Right kidney (tissue), 1 donor: ENCODE measurements at regions not wholly inside any gene's neighbourhood (a gene's known extent, or its start where the extent isn't known, plus 50 kb on each side); places are given as distances from the start of the nearest gene placed in this dataset.
"Not testable (repeated sequence)": the region's sequence is repeated elsewhere in the genome, so short reads cannot be mapped to it uniquely, and the experiment has no call there.

Experiments used
- DNase-seq: peaks from one replicate; pipeline ENCODE4 v3.0.0-alpha.2; 2016

DNA sequence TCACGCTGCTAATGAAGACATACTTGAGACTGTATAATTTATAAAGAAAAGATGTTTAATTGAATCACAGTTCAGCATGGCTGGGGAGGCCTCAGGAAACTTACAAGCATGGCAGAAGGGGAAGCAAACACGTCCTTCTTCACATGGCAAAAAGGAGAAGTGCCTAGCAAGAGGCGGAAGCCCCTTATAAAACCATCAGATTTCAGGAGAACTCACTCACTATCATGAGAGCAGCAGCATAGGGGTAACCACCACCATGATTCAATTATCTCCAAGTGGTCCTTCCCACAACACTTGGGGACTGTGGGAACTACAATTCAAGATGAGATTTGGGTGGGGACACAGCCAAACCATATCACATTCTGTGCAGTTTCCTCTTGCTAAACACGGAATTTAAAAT, 416.9 kb upstream of the ALCAM start:
- DNase-seq: not testable (repeated sequence)

DNA sequence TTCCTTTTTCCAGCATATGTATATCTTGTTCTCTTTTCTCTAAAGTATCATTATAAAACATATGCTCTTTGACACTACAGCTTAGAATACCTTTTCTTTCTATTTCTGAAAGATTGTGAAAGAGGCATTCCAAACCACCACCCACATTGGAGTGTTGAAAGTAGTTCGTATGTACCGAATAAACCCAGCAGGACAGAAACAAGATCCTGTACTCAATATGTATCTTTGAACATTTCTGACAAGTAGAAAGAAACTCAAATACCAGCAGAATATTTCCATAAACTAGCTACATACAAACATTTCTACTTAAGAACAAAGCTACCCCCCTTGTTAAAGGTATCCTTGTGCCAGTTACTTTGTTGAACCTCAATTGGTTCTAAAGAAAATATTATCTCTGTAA, 415.3 kb upstream of the ALCAM start:
- no peak for DNase-seq

DNA sequence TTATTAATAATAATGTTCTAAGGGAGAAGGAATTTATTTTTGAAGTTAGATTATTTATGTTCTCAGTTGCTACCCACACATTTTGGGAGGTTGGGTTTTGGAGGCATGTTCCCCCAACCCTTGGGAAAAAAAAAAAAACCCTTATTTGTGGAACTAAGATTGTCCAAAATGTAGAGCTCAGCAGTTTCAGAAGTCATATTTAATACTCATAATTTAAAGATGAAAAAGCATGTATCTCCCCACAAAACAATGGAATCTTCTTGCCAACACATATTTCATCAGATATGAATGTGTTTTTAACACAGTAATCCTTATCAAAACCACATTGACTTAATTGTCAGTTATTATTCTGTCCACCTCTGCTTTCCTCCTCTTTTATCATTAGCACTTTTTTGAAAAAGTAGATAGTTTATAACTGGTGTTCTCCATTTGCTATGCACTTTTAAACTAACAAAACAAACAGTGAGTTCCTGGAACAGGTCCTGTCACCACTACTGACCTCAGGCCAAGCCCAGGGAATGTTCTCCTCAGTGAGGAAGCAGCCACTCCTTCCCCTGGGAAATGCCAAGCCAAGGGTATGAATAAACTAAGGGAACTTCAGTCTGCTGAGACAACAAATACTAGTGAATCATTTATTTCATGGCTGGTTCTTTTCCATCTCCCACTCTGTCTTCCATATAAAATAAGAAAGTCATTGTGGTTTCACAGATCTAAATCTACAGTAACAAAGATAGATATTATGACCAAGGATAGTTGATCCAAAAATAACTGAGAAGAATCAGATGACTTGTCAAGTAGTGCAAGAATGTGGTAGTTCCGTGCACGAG, 414.4 kb upstream of the ALCAM start:
- no peak for DNase-seq

DNA sequence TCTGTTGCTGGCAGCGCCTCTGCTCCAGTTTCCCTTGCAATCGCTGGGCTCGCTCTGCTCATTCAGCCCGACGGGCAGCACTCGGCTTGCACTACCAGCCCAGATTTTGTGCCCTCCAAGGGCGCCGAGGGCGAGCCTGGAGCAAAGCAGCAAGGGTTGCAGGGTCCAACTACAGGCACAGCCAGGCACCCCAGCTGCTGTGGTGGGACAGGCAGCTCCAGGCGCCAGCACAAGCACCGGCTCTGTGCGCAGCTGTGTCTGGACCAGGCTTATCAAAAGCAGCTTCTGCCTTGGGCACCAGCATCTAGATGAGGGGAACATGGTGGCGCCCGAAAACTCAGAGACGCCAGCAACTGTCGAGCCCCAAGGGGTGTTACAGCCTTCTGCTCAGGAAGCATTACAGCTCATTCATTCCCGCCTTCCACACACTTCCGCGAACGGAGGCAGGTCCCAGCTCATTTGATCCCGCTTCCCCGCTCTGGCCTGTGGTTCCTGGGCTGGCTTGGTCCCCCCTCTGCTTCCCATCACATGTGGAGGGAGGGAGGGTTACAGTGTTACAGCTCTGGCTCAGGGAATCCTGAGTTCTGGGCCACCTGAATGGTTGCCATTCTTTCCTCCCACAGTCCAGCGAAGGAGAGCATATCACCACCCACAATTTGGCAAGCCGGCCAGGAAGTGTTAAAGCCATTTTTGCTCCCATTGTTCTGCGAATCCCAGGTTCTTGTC, 409.9 kb upstream of the ALCAM start:
- DNase-seq: no peak

DNA sequence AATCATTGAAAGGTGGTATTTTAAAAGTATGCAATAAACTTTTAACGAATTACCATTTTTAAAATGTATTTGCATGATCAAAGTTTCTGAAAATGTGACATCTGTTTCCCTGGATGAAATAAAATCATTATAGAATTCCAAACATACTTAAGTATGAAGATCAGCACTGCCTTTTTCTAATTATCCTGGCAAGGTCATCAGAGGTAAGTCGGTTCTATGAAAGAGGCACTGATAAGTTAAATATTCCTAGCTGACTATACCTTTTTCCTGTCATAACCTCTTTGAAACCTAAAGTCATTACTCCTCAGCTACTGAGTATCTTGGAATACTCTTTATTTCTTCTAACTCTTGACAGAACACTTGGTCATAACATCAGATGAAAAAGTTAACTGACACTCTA, 406.1 kb upstream of the ALCAM start:
- no peak for DNase-seq

DNA sequence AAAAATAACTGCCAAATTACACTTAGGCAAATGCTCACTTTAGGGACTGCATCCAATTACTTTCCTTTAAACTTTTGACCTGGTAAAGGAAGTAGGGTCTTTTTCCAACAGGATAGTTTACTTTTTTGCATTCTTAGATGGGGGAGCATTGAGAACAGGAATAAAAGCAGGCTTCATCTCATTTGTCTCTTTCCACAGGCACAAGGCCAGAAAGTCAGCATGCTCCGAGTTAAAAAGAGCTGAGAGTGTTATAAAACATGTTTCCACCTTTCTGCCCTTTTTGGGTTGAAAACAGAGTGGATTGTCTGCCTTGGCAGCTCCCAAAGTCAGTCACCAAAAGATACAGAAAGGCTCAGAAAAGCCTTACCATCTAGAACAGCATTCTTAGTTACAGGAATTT, 404.9 kb upstream of the ALCAM start:
- no peak for DNase-seq

DNA sequence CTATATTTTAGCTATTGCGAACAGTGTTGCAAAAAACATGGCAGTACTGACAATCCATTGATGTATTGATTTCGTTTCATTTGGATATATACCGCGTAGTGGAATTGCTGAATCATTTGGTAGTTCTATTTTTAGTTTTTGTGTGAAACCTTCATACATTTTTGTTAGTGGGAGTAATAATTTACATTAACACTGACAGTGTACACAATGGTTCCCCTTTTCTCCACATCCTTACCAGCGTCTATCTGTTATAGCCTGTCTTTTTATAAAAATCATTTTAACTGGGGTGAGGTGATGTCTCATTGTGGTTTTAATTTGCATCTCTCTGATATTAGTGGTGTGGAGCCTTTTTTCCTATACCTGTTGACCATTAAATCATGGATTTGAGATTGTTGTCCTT, 392.4 kb upstream of the ALCAM start:
- DNase-seq: no peak

DNA sequence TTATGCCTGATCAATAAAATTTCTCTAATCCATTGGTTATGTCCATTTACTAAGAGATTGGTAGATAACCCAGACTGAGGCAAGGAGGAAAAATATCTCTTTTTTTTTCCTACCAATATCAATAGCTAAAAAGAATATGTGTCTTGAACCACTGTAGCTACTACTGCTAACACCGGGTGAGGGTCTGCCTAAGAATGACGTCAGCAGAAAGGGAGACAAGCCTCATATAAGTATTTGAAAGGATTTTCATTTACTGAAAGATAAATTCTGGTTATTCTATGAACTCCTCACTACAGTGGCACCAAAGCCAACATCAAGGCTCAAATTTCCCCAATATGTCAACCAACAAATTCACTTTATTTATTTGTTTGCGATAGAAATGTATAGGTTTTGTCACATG, 389.0 kb upstream of the ALCAM start:
- DNase-seq: no peak

DNA sequence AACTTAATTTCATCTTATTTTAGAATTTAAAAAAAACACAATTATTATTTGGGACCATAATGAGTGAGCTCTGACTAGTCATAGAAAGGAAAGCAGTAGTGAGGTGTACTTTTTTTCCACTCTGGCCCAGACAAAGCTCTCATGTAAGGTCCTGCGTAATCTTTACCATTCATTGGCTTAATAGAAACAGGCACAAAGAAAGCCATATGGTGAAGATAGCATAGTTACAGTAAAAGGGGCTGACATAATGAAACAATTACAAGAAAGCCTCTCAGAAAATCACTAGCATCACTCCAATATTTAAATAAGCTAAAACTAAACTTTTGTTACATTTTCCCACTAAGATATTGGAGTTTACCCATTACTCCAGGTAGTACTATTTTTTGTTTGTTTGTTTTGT, 384.6 kb upstream of the ALCAM start:
- no peak for DNase-seq

DNA sequence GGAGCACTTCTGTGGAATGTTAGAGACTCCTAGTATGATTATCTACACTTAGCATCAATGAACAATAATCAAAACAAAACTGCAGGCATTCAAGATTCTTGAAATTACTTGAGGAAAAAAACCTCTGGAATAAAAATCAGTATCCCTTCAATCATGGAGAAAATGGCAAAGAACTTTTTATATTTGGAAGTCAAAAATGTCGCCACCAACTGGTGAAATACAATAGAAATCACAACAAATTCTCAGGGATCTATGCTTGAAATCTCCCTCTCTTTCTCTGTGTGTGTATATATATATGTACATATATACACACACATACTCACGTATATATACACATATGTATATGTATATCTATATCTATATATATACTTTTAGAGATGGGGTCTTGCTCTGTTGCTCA, 378.9 kb upstream of the ALCAM start:
- no peak for DNase-seq

DNA sequence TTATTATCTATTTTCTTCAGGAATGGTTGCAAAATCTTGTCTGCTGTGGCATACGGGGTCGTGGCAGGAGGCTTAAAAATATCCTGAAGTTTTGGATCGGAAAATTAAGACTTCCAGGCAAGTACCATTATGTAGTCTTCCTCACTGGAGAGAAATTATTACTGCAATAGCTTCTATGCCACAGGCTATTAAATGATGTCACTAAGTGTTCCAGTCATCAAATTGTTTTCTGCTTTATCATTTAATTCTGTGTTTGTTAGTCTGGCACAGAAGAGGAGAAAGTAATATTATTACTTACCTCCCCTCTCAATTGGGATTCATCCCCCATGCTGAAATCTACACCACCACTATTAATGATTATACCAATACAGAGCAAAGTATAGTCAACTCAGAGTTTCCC, 378.2 kb upstream of the ALCAM start:
- no peak for DNase-seq

DNA sequence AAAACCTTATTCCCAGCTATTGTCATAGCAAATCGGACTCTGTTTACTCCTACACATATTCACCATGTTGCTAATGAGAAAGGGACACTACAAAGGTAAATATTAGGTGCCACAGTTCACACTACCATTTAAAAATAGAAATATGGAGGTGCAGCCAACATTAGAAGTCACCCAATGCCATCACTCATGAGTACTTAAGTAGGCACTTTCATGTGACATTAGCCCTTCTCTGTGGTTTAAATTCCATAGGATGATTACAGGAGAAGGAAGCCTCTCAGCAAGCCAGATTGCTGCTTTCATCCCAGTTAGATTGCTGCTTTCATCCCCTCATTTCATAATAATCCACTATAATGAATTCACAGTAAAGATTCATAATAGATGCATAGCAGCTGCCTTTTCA, 376.8 kb upstream of the ALCAM start:
- no peak for DNase-seq

DNA sequence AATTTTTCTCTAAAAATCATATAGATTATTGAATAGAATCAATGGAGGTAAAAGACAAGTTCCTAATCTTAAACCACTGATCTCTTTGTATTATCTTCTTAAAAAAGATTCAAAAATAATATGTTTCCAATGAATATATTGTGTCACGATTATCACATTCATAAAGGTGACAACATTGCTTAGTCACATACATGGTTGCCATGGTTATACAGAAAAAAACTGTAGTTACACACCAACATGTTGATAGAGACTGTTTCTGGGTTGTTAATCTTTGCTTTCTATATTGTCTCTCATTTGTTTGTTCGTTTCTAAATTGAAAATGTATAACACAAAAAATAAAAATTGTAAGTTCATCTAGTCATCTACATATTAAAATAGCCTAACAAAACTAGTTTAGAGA, 376.0 kb upstream of the ALCAM start:
- DNase-seq: no peak

DNA sequence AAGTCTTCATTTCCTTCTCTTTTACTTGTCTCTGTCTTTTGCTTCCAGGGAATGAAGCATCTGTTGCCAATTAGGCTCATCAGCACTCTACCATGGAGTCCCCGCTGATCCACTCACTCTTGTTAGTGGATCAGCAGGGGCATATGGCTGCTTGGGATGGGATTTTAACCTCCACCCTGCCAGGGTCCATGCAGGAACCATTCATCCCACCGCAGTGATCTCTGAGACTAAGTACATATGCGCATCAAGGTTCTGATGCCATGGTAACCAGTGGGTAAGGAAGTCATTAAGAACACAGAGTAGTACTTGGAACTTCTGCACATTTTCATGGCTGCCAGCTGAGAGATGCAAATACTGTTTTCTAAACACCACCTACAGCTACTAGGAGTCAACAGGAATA, 374.0 kb upstream of the ALCAM start:
- DNase-seq: no peak

DNA sequence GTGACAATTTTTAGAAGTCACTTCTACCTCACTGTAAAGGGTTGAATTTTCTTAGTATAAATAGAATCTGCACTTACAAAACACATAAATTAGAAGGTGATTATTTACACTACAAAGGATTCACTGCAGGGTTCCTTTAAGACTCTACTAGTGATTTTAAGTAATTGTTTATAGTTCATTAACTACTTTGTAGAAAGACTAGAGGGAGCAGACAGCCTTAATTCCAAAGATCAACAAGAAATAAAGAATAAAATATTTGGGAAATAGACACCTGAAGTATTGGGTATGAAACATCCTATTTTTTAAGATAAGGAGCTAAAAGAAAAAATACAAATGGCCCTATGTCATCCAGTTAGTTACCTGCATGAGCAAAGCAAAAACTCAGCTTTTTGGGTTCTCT, 360.5 kb upstream of the ALCAM start:
- no peak for DNase-seq

DNA sequence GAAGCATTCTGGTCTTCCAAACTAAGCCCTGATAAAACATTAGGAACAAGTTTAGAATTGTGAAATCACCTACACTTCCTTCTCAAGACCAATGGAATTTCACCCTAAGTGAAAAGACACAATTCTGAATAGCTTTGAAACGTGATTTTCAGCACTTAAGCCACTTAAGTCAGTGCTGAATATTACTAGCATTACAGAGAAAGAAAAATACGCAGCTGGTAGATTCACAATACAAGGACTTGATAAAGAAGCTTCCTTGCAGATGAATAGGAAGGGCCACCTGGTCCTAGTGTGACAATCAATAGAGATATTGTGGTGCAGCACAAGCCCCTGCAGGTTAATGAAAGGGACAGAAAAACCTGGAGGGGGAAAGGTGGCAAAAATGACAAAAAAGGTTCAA, 353.1 kb upstream of the ALCAM start:
- DNase-seq: no peak

DNA sequence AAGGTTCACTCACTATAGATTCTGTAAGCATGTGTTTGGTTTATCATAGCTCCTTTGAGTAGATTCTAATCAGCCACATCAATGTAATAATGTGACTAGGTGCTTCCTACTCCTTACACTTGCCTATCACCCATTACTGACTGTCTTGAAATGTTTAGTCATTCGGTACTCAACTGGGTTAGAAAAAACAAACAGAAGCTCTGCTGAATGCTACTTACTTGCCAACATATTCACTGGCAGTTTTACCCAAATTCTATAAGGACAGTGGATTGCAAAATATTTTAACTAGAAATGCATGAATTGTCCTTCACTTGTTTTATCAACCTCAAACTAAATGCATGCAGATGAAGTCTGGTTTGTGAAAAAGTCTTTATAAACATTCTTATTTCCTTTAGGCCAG, 352.1 kb upstream of the ALCAM start:
- no peak for DNase-seq

DNA sequence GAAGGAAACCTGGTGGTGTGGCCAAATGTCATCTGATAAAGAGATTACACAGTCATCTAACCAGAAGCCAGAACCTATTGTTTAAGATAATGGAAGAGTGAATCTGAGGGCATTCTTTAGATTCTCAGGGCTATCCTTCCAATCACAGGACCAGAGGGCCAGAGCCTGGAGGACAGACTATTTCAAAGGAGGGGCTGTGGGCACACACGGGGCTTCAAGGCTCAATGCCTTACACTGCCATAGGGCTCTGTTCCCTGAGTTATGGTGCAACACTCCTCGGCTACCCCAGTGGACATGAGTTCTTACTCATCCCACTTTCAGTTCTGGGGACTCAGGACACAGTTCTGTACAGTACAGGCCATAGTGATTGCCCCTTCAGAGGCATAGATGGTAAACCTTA, 343.9 kb upstream of the ALCAM start:
- DNase-seq: no peak

DNA sequence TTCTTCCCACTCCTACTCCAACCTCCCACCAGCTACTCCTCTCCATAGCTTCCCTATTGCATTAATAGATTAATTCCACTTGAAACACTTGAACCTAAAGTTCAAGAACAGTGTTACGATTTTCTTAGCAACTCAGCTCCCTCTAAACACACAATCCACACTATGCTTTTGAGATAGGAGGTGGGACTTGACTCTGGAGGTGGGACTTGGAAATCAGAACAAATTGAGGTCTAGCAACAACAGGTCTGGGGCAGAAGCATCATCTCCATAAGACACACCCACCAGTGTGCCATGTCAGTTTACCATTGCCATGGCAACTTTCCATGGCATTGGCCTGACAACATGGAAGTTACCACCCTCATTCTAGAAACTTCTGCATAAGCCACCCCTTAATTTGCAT, 336.5 kb upstream of the ALCAM start:
- no peak for DNase-seq

DNA sequence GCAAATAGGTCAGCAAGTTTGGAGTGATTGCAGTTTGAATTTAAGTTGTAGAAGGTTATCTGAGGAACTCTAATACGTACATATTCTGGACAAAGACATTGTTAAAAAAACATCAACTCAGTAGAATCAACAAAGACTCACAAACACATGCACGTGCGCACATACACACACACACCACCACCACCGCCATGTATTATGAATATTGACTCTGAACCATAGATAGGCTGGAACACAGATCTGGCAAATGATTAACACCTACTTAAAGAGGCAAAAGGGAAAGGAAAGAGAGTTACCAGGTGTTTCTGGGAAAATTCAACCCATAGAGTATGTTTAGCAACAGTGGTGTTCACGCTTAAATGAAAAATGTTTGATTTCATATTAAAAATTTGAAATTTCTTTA, 334.2 kb upstream of the ALCAM start:
- no peak for DNase-seq

DNA sequence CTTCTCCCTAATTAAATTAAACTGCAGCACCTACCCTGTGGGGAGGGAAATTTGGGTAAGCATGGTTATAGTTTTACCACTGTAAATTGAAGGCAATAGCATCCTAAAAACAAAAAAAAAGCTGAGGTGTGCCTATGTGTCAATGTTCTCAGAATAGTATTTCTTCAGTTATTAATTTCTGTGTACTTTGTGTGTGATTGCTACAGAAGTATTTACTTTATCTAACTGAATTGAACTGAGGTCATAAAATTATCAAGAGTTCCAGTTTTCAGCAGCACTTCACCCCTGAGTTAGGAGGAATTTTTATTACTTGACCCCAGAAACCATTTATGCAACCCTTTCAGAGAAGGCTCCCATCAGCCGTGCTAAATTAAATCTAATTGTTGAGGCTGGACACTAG, 333.6 kb upstream of the ALCAM start:
- DNase-seq: no peak

DNA sequence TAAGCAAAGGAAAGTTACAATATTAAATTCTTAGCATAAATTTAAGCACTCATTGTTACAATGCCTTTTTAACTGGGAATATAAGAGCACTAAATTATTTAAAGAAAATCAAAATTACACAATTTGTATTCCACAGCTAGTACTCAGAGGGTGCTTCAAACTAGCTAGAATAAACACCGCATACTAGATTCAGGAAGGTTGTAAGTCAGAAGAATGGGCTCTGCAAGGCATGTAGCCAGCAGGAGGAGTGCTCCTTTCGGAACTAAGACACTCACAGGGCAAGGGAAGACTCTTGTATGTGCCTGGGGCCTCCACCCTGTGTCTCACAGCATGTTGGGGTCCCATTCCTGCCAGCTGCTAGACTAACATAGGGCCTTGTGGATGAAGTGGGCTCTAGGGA, 327.7 kb upstream of the ALCAM start:
- DNase-seq: no peak

DNA sequence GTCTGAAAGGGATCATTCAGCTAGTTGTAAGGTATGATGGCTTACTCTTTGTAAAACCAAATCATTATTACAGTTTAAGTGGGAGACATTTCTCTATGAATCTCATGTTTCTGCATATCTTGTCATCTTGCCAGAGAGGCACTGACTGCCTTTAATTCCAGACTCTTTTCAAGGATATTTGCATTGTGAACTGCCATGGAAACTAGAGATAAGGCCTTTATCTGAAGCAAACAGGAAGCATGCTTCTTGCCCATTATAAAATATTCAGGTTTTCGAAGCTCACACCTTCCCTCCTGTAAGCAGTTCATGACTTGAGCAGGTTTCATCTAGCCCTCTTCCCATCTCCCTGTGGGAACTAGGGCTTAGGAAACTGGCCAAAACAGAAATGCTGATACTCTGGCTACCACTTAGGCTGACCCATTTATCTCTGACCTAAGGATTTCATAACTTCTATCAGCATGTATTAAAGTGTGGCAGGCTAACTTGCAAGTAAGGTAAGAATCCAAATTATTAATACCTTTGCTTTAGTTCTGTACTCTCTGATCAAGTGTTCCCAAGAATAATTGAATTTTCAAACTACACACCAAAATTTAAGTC, 326.6 kb upstream of the ALCAM start:
- DNase-seq: no peak

DNA sequence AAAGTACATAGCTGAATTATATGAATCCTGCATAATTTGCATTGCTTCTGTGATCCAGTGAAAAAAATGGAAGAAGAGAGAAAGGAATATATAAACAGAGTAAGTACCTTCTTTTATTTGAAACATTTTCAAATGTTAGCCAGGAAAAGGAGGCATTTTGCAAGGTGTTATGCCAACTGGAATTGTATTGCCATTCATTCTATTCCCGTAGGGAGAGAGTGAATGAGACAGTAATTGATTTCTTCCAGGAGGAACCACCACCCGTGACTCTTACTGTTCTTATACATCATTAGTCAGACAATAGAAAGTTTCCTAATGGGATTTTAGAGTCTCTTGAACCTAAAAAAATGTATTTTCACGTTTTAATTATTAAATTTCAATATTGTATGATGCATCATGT, 324.1 kb upstream of the ALCAM start:
- no peak for DNase-seq
